Liver (tissue), 8 donors: ENCODE measurements at regions not wholly inside any gene's neighbourhood (a gene's known extent, or its start where the extent isn't known, plus 50 kb on each side); places are given as distances from the start of the nearest gene placed in this dataset.

Experiments
- DNase-seq: peaks from one replicate; pipeline ENCODE4 v3.0.0-alpha.2; 2017; ENCODE audit warnings: low spot score
- H3K27ac ChIP-seq, 2 donors: one replicate each; pipeline ENCODE4 v1.7.0; 2013; ENCODE audit warnings: inconsistent platforms in 2 of 2, low read length in 2 of 2, control low read depth in 1 of 2, low read depth in 1 of 2, mild to moderate bottlenecking in 1 of 2
- H3K27me3 ChIP-seq, 4 donors: one replicate each; pipeline versions ENCODE4 v1.6.1 to v1.7.0; 2013; ENCODE audit warnings: low read length in 3 of 4, inconsistent platforms in 1 of 4, mild to moderate bottlenecking in 1 of 4, moderate library complexity in 1 of 4; ENCODE audit not compliant: control insufficient read depth in 4 of 4, insufficient read depth in 4 of 4
- H3K36me3 ChIP-seq, 4 donors: one replicate each; pipeline versions ENCODE4 v1.6.1 to v1.7.0; 2013; ENCODE audit warnings: low read length in 3 of 4, mild to moderate bottlenecking in 3 of 4, low read depth in 1 of 4, moderate library complexity in 1 of 4; ENCODE audit not compliant: control insufficient read depth in 4 of 4, insufficient read depth in 3 of 4
- H3K4me1 ChIP-seq, 4 donors: one replicate each; pipeline versions ENCODE4 v1.6.1 to v1.7.0; 2013; ENCODE audit warnings: low read length in 3 of 4, mild to moderate bottlenecking in 3 of 4, moderate library complexity in 1 of 4; ENCODE audit not compliant: control insufficient read depth in 4 of 4, insufficient read depth in 4 of 4
- H3K4me3 ChIP-seq, 3 donors: one replicate each; pipeline versions ENCODE4 v1.6.1 to v1.7.0; 2013; ENCODE audit warnings: low read length in 3 of 3, control low read depth in 1 of 3, low read depth in 1 of 3, mild to moderate bottlenecking in 1 of 3
- H3K9ac ChIP-seq, 2 donors: one replicate each; pipeline ENCODE4 v1.7.0; 2013; ENCODE audit warnings: low read length in 2 of 2, mild to moderate bottlenecking in 2 of 2, moderate library complexity in 2 of 2, control low read depth in 1 of 2, low read depth in 1 of 2
- H3K9me3 ChIP-seq, 4 donors: one replicate each; pipeline versions ENCODE4 v1.6.1 to v1.7.0; 2013; ENCODE audit warnings: low read length in 3 of 4; ENCODE audit not compliant: control insufficient read depth in 4 of 4
- CTCF ChIP-seq: fragments of 150-350 bp; IDR thresholded peaks from 2 replicates; pipeline ENCODE4 v1.5.1; 2017; ENCODE audit warnings: improper control_type of control experiment, low read depth, low read length; ENCODE audit not compliant: missing input control
- EGR1 ChIP-seq, 2 donors: IDR thresholded peaks; 2 replicates each; pipeline ENCODE4 v1.6.1; 2016 to 2018; ENCODE audit warnings: antibody characterized with exemption in 2 of 2, low read depth in 2 of 2
- FOXA1 ChIP-seq: IDR thresholded peaks from 2 replicates; pipeline ENCODE4 v1.6.1; 2016; ENCODE audit warnings: antibody characterized with exemption
- FOXA2 ChIP-seq: IDR thresholded peaks from 2 replicates; pipeline ENCODE4 v1.6.1; 2016; ENCODE audit warnings: antibody characterized with exemption
- GABPA ChIP-seq, 2 donors: IDR thresholded peaks in 1 of 2; conservative IDR thresholded peaks in 1 of 2; 2 replicates each; pipeline ENCODE4 v1.6.1; 2016; ENCODE audit warnings: antibody characterized with exemption in 2 of 2, mild to moderate bottlenecking in 1 of 2, moderate library complexity in 1 of 2
- HNF4A ChIP-seq, 2 donors: conservative IDR thresholded peaks; 2 replicates each; pipeline ENCODE4 v1.6.1; 2016; ENCODE audit warnings: antibody characterized with exemption in 2 of 2, mild to moderate bottlenecking in 2 of 2
- HNF4G ChIP-seq: IDR thresholded peaks from 2 replicates; pipeline ENCODE4 v1.6.1; 2016; ENCODE audit warnings: antibody characterized with exemption
- JUND ChIP-seq, 2 donors: IDR thresholded peaks; 2 replicates each; pipeline ENCODE4 v1.6.1; 2016; ENCODE audit warnings: antibody characterized with exemption in 2 of 2
- NR2F2 ChIP-seq: IDR thresholded peaks from 2 replicates; pipeline ENCODE4 v1.6.1; 2016; ENCODE audit warnings: antibody characterized with exemption
- RAD21 ChIP-seq, 2 donors: IDR thresholded peaks; 2 replicates each; pipeline ENCODE4 v1.6.1; 2016; ENCODE audit warnings: antibody characterized with exemption in 2 of 2, mild to moderate bottlenecking in 2 of 2
- RXRA ChIP-seq, 2 donors: IDR thresholded peaks; 2 replicates each; pipeline ENCODE4 v1.6.1; 2017 to 2018; ENCODE audit warnings: antibody characterized with exemption in 2 of 2, mild to moderate bottlenecking in 1 of 2
- SP1 ChIP-seq: IDR thresholded peaks from 2 replicates; pipeline ENCODE4 v1.6.1; 2018; ENCODE audit warnings: antibody characterized with exemption, mild to moderate bottlenecking
- TAF1 ChIP-seq: conservative IDR thresholded peaks from 2 replicates; pipeline ENCODE4 v1.6.1; 2016; ENCODE audit warnings: antibody characterized with exemption, mild to moderate bottlenecking
- YY1 ChIP-seq: IDR thresholded peaks from 2 replicates; pipeline ENCODE4 v1.6.1; 2016; ENCODE audit warnings: antibody characterized with exemption, mild to moderate bottlenecking
- WGBS: extraction: QIAGEN DNeasy Blood & Tissue Kit; methylation state at CpG from one replicate; pipeline ENCODE4 v1.1.7; 2013; 5-methylcytosine and 5-hydroxymethylcytosine counted together
- TF ChIP-seq, protein P1 (sequence below): IDR thresholded peaks from 2 replicates; pipeline ENCODE4 v1.6.1; 2016; ENCODE audit warnings: antibody characterized with exemption
- TF ChIP-seq, protein P2 (sequence below): IDR thresholded peaks from 2 replicates; pipeline ENCODE4 v1.6.1; 2016; ENCODE audit warnings: antibody characterized with exemption
- TF ChIP-seq, protein P3 (sequence below): IDR thresholded peaks from 2 replicates; pipeline ENCODE4 v1.6.1; 2016; ENCODE audit warnings: antibody characterized with exemption, mild to moderate bottlenecking
- TF ChIP-seq, protein P4 (sequence below): IDR thresholded peaks from 2 replicates; pipeline ENCODE4 v1.6.1; 2016; ENCODE audit warnings: antibody characterized with exemption
- donor health status: healthy.
- donor health status: healthy.
- donor health status: healthy.
- donor health status: healthy.
- donor health status: healthy.

- Histone ChIP-seq H3K9ac (no peak overlapping the region), H3K36me3 (no peaks in the 10 kb centered on the region), H3K4me3 (no peak overlapping the region), H3K27ac (no peak overlapping the region), H3K27me3 (peaks cover 0 to 3% (median 0%) of the 10 kb centered on the region in 4 donors), H3K4me1 (no peaks in the 10 kb centered on the region), H3K9me3 (peaks cover 0 to 2% (median 0%) of the 10 kb centered on the region in 4 donors)
- TF ChIP-seq RXRA (IDR thresholded peaks at IDR 0.05): no peak
- TF ChIP-seq EGR1 (IDR thresholded peaks at IDR 0.05; ENCODE audit: low read depth in 2 of 2): no peak
- no peak for TF ChIP-seq GABPA (IDR thresholded peaks at IDR 0.05 in 1 of 2, conservative IDR thresholded peaks at IDR 0.05 in 1 of 2)
- TF ChIP-seq NR2F2: no peak
- no peak for TF ChIP-seq YY1
- no peak for TF ChIP-seq FOXA2
- no peak for TF ChIP-seq CTCF
- TF ChIP-seq HNF4G: no peak
- TF ChIP-seq, protein P1, sequence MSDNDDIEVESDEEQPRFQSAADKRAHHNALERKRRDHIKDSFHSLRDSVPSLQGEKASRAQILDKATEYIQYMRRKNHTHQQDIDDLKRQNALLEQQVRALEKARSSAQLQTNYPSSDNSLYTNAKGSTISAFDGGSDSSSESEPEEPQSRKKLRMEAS: no peak
- no peak for TF ChIP-seq JUND (IDR thresholded peaks at IDR 0.05)
- TF ChIP-seq FOXA1: no peak
- TF ChIP-seq, protein P2, sequence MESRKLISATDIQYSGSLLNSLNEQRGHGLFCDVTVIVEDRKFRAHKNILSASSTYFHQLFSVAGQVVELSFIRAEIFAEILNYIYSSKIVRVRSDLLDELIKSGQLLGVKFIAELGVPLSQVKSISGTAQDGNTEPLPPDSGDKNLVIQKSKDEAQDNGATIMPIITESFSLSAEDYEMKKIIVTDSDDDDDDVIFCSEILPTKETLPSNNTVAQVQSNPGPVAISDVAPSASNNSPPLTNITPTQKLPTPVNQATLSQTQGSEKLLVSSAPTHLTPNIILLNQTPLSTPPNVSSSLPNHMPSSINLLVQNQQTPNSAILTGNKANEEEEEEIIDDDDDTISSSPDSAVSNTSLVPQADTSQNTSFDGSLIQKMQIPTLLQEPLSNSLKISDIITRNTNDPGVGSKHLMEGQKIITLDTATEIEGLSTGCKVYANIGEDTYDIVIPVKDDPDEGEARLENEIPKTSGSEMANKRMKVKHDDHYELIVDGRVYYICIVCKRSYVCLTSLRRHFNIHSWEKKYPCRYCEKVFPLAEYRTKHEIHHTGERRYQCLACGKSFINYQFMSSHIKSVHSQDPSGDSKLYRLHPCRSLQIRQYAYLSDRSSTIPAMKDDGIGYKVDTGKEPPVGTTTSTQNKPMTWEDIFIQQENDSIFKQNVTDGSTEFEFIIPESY: no peak
- TF ChIP-seq, protein P3, sequence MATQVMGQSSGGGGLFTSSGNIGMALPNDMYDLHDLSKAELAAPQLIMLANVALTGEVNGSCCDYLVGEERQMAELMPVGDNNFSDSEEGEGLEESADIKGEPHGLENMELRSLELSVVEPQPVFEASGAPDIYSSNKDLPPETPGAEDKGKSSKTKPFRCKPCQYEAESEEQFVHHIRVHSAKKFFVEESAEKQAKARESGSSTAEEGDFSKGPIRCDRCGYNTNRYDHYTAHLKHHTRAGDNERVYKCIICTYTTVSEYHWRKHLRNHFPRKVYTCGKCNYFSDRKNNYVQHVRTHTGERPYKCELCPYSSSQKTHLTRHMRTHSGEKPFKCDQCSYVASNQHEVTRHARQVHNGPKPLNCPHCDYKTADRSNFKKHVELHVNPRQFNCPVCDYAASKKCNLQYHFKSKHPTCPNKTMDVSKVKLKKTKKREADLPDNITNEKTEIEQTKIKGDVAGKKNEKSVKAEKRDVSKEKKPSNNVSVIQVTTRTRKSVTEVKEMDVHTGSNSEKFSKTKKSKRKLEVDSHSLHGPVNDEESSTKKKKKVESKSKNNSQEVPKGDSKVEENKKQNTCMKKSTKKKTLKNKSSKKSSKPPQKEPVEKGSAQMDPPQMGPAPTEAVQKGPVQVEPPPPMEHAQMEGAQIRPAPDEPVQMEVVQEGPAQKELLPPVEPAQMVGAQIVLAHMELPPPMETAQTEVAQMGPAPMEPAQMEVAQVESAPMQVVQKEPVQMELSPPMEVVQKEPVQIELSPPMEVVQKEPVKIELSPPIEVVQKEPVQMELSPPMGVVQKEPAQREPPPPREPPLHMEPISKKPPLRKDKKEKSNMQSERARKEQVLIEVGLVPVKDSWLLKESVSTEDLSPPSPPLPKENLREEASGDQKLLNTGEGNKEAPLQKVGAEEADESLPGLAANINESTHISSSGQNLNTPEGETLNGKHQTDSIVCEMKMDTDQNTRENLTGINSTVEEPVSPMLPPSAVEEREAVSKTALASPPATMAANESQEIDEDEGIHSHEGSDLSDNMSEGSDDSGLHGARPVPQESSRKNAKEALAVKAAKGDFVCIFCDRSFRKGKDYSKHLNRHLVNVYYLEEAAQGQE: no peak
- WGBS: 36% methylated on average over 2 of the region's 2 CpGs
- no peak for DNase-seq
Measured at GRCh38 chr9:20187318-20187717, 398.5 kb upstream of the SLC24A2 start.

DNA sequence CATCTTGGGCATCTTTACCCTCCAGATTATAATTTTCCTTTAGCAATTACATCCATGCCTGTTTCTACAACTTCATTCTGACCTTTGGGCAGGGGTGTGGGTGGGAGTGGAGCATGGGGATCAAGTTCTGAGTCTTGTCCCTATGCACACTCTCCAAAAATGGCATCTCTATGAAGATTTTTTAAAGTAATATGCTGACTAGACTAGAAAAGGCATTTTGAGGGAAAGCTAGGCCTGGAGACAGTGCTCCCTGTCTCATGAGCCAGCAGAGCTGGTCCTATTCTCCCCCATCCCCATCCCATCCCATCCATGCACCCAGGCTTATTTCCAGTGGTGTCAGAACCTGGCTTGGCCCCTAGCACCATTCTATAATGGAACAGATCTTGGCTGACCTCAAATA is 398.0 kb upstream of the SLC24A2 start:
- Histone ChIP-seq H3K4me3 (no peak overlapping the region), H3K9me3 (peaks cover 0 to 2% (median 0%) of the 10 kb centered on the region in 4 donors), H3K36me3 (no peaks in the 10 kb centered on the region), H3K9ac (no peak overlapping the region), H3K27me3 (peaks cover 0 to 3% (median 0%) of the 10 kb centered on the region in 4 donors), H3K27ac (no peak overlapping the region), H3K4me1 (no peaks in the 10 kb centered on the region)
- no peak for DNase-seq
- no peak for TF ChIP-seq TAF1
- no peak for TF ChIP-seq RAD21 (IDR thresholded peaks at IDR 0.05)
- no peak for TF ChIP-seq HNF4G
- TF ChIP-seq, protein P2: no peak
- TF ChIP-seq RXRA (IDR thresholded peaks at IDR 0.05): no peak
- no peak for TF ChIP-seq JUND (IDR thresholded peaks at IDR 0.05)
- TF ChIP-seq, protein P4, sequence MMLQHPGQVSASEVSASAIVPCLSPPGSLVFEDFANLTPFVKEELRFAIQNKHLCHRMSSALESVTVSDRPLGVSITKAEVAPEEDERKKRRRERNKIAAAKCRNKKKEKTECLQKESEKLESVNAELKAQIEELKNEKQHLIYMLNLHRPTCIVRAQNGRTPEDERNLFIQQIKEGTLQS: no peak
- no peak for TF ChIP-seq CTCF
- no peak for TF ChIP-seq SP1
- no peak for TF ChIP-seq GABPA (IDR thresholded peaks at IDR 0.05 in 1 of 2, conservative IDR thresholded peaks at IDR 0.05 in 1 of 2)
- no peak for TF ChIP-seq YY1
- no peak for TF ChIP-seq NR2F2
- TF ChIP-seq HNF4A (conservative IDR thresholded peaks at IDR 0.05): no peak
- TF ChIP-seq FOXA2: no peak
- TF ChIP-seq, protein P1: no peak
- TF ChIP-seq EGR1 (IDR thresholded peaks at IDR 0.05; ENCODE audit: low read depth in 2 of 2): no peak
- no peak for TF ChIP-seq FOXA1
